HT1080 (cell line): ENCODE measurements at regions not wholly inside any gene's neighbourhood (a gene's known extent, or its start where the extent isn't known, plus 50 kb on each side); places are given as distances from the start of the nearest gene placed in this dataset.
"Not testable (repeated sequence)": the region's sequence is repeated elsewhere in the genome, so short reads cannot be mapped to it uniquely, and the experiment has no call there.

Experiments
- DNase-seq: peaks from one replicate; pipeline ENCODE4 v3.0.0-alpha.2; 2015; ENCODE audit warnings: low read depth

- DNase-seq: no peak
Observed at GRCh38 chr11:34795641-34796040, 120.5 kb downstream of the APIP start.

- no peak for DNase-seq
Observed at GRCh38 chr11:34794696-34795095, 121.5 kb downstream of the APIP start.

GRCh38 chr11:34793666-34794065, 122.5 kb downstream of the APIP start:
- no peak for DNase-seq

GRCh38 chr11:34792814-34793258, 123.3 kb downstream of the APIP start:
- no peak for DNase-seq

GRCh38 chr11:34791780-34792542, 124.2 kb downstream of the APIP start:
- no peak for DNase-seq

GRCh38 chr11:34790620-34791019, 125.6 kb downstream of the APIP start:
- DNase-seq: peak; percentile 23

- no peak for DNase-seq
Observed at GRCh38 chr11:34789196-34789834, 126.9 kb downstream of the APIP start.

GRCh38 chr11:34788642-34789041, 127.5 kb downstream of the APIP start:
- no peak for DNase-seq

GRCh38 chr11:34787895-34788294, 128.3 kb downstream of the APIP start:
- no peak for DNase-seq

GRCh38 chr11:34787348-34787747, 128.8 kb downstream of the APIP start:
- no peak for DNase-seq

- DNase-seq: no peak
Observed at GRCh38 chr11:34784318-34784841, 131.8 kb downstream of the APIP start.

GRCh38 chr11:34783816-34784317, 132.3 kb downstream of the APIP start:
- no peak for DNase-seq

GRCh38 chr11:34781826-34782225, 134.4 kb downstream of the APIP start:
- DNase-seq: not testable (repeated sequence)

GRCh38 chr11:34775417-34775888, 140.7 kb downstream of the APIP start:
- DNase-seq: no peak

- no peak for DNase-seq
Observed at GRCh38 chr11:34774604-34775003, 141.6 kb downstream of the APIP start.

- DNase-seq: no peak
Observed at GRCh38 chr11:34773826-34774225, 142.4 kb downstream of the APIP start.

GRCh38 chr11:34773211-34773610, 143.0 kb downstream of the APIP start:
- no peak for DNase-seq

- DNase-seq: no peak
Observed at GRCh38 chr11:34770111-34770510, 146.1 kb downstream of the APIP start.

GRCh38 chr11:34769224-34769623, 147.0 kb downstream of the APIP start:
- DNase-seq: no peak

GRCh38 chr11:34762625-34763024, 141.7 kb downstream of the EHF start:
- DNase-seq: not testable (repeated sequence)

GRCh38 chr11:34758262-34758661, 137.4 kb downstream of the EHF start:
- DNase-seq: no peak

GRCh38 chr11:34757026-34757451, 136.1 kb downstream of the EHF start:
- DNase-seq: peak; percentile 9
